HG03159 (cell line): ENCODE measurements at regions not wholly inside any gene's neighbourhood (a gene's known extent, or its start where the extent isn't known, plus 50 kb on each side); places are given as distances from the start of the nearest gene placed in this dataset.

ENCODE experiments used
- ATAC-seq: cut with Tn5 transposase; IDR thresholded peaks from one replicate; pipeline ENCODE4 v1.9.1; 2021; ENCODE audit warnings: mild to moderate bottlenecking, moderate library complexity; ENCODE audit not compliant: unreplicated experiment

- ATAC-seq: no peak
Observed at GRCh38 chr13:34430294-34430693, 511.8 kb upstream of the NBEA start.

- no peak for ATAC-seq
Observed at GRCh38 chr13:34431827-34432581, 510.1 kb upstream of the NBEA start.

DNA sequence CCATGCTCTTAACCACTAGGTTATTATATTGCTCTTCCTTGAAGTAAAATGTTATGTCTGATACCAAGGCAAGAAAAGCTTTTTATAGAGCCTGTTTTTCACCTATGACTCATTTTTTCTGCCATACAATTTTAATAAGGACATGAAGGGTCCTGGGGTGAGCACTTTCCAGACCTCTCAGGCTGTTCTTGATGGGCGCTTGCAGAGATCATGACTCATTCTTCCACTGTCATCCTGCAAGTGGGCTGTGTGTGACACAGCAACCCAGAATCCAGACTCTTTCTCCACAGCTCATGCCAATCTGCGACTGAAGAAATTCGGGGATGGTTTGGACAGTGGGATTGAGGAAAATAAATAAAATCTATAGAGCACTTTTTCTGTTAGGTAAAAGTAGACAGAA lies 506.7 kb upstream of the NBEA start:
- no peak for ATAC-seq

DNA sequence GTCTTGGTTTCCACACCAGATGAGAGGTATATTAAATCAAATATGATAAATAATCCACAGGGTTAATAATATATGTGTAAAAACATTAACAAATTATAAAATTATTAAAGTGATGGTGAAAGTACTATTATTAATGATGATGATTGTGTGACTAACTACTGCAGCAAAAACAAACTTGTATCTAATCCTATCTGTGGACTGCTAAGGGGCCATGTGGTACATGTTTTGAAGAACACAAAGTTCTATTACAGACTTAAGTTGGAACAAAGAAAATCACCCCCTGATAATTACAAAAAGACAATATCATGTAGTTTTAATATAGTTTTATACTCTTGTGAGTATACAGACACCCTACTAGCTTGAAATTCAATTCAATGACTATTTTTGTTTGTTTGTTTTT lies 504.2 kb upstream of the NBEA start:
- no peak for ATAC-seq

DNA sequence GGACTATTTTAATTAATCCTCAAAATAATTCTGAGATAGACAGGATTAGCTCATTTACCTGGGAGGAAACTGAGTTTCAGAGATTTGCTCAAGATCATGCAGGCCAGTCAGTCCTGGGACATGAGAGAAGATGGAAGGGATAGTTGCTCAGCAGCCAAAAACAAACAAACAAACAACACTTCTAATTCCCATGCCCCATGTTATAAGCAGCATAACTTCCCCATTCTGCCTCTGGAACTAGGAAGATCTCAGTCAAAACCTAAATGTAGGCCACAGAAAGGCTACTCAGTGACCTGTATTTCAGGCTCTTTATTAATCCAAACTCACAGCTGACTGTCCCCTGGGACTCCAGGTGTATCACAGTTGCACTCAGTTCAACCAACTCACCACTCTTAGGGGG lies 489.2 kb upstream of the NBEA start:
- ATAC-seq: no peak

DNA sequence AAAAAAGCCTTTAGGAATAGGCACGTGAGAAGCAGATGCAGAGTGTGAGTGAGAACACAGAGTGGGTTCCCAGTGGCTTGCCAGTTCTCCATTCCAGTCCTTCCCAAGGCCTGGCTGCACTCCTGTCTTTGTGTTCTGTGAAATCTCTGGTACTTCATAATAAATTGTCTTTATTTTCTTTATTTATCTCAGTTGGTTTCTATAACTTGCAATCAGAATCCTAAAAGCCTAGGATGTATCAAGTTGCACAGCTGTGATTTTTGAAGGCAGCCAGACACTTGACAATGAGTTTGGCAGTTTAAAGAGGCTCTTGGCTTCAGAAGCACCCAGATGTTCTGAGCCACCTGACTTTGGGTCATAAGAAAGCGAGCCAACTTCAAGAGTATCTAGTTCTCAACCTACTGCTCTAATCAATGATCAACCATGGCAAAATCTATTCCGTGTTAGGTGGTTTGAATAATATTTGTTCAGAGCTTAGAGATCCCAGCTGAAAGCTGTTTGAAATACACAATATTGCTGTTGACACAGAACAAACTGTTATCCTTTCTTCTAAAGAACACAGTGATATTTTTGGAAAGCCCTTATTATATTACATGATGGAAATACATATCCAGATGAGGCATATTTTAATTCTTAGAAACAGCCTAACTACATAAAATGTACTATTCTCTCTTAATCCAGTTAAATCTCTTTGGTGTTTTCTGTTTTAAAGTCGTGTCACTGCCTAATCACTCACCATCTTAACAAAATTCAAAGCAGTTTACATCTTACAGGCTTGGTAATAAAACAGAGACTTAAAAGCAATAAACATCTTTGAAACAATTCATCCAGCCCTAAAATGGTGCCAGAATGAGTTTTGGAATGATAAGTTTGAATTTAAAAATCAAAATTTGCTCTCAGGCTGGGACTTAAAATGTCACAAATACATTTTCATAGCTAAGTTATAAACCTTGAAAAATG lies 483.0 kb upstream of the NBEA start:
- ATAC-seq: no peak

- ATAC-seq: no peak
Observed at GRCh38 chr13:34459856-34460255, 482.2 kb upstream of the NBEA start.

GRCh38 chr13:34462843-34463242 lies 479.2 kb upstream of the NBEA start:
- ATAC-seq: no peak

DNA sequence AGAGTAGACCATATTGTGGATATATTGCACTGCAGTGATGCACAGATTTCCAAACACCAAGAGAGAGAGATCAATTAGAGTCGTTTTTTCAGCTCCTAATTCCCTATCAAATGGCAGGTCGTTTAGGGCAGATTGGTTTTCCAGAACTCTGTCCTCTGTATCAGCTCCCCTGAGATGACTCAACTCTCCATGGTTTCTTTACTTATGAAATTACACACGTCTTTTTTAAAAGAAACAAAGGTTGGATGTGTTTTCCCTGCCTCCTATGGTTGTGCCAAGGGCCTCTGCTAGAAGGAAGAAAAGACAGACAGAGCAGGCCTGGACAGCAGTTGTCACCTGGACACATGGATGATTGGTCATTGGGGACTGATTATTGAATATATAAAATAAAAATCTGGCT lies 478.1 kb upstream of the NBEA start:
- no peak for ATAC-seq

DNA sequence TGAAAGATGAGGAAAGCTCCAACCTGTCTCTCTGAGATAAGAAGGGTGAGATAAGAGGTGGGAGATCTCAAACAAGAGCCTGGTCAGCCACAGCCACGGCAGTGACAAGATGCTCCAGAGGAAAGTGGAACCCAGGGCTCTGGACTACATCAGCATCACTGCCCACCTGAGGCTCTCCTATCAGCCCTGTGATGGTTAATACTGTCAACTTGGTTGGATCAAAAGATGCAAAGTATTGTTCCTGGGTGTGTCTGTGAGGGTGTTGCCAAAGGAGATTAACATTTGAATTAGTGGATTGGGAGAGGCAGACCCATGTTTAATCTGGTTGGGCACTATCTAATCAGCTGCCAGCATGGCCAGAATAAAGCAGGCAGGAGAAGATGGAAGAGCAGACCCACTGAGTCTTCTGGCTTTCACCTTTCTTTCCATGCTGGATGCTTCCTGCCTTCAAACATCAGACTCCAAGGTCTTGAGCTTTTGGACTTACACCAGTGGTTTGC lies 476.6 kb upstream of the NBEA start:
- no peak for ATAC-seq

- ATAC-seq: no peak
Observed at GRCh38 chr13:34466301-34466700, 475.8 kb upstream of the NBEA start.

- no peak for ATAC-seq
Observed at GRCh38 chr13:34467450-34468083, 474.5 kb upstream of the NBEA start.

GRCh38 chr13:34469196-34469986 lies 472.7 kb upstream of the NBEA start:
- no peak for ATAC-seq

DNA sequence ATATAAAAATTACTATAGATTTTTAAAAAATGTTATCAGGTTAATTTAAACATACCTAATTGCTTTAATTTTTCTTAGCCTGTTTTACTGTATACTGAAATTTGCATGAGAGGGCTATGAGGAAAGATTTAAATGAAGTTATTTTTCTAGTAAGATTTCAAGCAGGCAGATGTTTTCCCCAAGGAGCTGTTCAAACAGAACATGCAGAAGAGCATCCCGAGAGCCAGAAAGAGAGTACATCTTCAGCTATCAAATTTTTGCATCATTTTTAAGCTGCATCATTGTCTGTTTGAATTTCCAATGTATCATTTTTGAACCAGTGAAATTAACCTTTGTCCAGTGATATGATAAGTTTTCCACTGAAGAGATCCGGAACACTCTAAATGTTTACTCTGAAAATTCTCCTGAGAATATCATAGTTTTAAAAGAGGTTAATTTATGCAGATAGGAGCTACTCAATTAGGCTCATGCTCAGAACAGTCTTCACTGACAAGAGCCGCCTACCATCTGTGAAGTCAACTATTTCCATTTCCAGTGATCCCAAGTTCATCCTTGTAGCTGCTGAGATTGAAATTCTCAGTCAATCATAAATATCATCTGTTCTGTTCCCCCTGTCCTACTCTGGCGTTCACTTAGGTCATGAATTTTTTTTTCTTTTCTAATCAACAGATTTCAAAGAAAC lies 467.7 kb upstream of the NBEA start:
- ATAC-seq: no peak

- ATAC-seq: no peak
Observed at GRCh38 chr13:34478376-34478775, 463.7 kb upstream of the NBEA start.

DNA sequence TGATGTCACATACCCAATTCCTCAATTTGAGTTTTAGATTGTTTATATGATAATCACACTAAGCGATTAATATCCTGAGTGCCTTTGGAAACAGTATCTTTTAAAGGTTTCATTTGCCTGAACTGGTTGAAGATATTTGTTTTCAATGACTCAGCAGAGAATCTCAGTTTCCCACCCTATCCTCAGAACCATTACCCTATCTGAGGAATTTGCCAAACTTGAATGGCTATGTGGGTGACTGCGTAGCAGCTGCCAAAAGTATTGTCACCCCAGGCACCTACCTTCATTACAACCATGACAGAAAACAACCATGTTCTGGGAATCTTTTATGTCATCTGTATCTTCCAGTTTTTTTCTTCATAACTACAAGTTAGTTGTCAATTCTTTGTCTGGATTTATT lies 440.1 kb upstream of the NBEA start:
- ATAC-seq: no peak

DNA sequence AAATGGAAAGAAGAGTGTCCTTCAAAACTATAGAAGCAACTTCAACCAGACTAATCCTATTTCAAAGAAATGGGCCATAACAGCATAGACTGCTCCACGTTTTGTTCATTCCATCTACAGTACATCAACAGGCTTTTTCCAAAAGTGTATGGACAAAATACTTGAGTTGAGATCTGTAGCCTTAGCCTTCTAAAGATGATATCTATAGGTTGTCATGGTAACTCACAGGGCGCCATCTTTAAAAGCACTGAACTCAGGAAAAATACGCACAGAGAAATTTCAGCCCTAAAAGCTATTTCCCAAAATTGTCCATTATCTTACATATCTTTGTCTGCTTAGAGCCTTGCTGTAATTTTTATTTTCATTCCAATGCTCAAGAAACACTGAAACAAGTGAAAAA lies 439.4 kb upstream of the NBEA start:
- no peak for ATAC-seq

- no peak for ATAC-seq
Observed at GRCh38 chr13:34506796-34507195, 435.3 kb upstream of the NBEA start.

- ATAC-seq: no peak
Observed at GRCh38 chr13:34507630-34508029, 434.4 kb upstream of the NBEA start.

DNA sequence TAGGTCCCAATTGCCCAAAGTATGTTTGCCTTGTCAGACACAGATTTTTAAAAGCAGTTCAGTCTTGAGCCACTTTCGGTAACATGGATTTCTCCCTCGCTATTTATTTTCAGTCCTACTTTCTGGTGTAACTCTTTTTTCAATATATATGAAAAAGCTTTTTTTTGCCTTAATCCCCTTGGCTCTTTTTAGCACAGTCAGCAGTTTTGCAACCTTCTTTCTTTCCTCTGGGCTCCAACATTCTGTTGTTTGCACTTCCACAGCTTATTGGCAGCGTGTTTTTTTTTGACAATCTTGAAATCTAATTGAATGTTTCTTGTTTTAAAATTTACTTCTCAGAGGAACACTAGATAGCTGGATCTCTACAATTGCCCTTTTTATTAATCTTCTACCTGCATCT lies 429.3 kb upstream of the NBEA start:
- ATAC-seq: no peak
